ENCODE measurements at regions not wholly inside any gene's neighbourhood (a gene's known extent, or its start where the extent isn't known, plus 50 kb on each side); places are given as distances from the start of the nearest gene placed in this dataset.
"Not testable (repeated sequence)": the region's sequence is repeated elsewhere in the genome, so short reads cannot be mapped to it uniquely, and the experiment has no call there.

- not testable (repeated sequence) for H3K4me1 Mint-ChIP-seq, H3K9me3 Mint-ChIP-seq, H3K27ac Mint-ChIP-seq, H3K36me3 Mint-ChIP-seq, H3K27me3 Mint-ChIP-seq, H3K4me3 Mint-ChIP-seq
Observed at GRCh38 chr1:120465900-120466299, 51.1 kb downstream of the NBPF8 start.

- H3K9me3 Mint-ChIP-seq, H3K36me3 Mint-ChIP-seq, H3K27ac Mint-ChIP-seq, H3K27me3 Mint-ChIP-seq, H3K4me3 Mint-ChIP-seq, H3K4me1 Mint-ChIP-seq: not testable (repeated sequence)
Observed at GRCh38 chr1:120477663-120478062, 62.8 kb downstream of the NBPF8 start.

DNA sequence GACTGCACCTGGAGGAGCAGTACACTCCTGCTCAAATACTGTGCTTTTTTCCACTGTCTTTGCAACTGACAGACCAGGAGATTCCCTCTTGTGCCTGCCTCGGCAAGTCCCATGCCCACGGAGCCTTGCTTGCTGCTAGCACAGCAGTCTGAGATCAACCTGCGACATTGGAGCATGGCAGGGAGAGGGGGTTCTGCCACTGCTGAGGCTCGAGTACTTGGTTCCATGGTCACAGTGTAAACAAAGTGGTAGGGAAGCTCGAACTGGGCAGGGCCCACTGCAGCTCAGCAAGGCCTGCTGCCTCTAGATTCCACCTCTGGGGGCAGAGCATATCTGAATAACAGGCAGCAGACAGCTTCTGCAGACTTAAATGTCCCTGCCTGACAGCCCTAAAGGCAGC is 63.6 kb downstream of the NBPF8 start:
- H3K4me1 Mint-ChIP-seq, H3K36me3 Mint-ChIP-seq, H3K27ac Mint-ChIP-seq, H3K4me3 Mint-ChIP-seq, H3K27me3 Mint-ChIP-seq, H3K9me3 Mint-ChIP-seq: not testable (repeated sequence)

DNA sequence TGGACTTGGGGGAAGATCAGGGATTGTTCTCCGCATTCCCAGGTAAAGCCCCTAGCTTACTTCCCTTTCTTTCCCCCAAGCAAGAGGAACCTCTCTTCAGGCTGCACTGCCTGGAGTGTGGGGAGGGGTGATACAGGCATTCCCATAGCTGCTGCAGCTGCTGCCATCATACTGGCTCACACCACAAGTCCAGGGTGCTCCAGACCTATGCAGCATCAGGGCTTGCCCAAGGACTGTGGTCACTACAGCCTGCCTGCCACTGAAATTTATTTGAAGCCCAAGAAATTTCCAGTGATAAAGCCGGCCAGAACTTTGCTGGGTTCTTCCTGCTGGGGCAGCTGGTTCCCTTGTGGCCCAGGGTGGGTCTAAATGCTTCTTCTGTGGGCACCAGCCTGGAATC is 72.7 kb downstream of the NBPF8 start:
- not testable (repeated sequence) for H3K9me3 Mint-ChIP-seq, H3K4me3 Mint-ChIP-seq, H3K27ac Mint-ChIP-seq, H3K27me3 Mint-ChIP-seq, H3K4me1 Mint-ChIP-seq, H3K36me3 Mint-ChIP-seq

GRCh38 chr1:120489217-120489616 is 74.4 kb downstream of the NBPF8 start:
- H3K4me3 Mint-ChIP-seq, H3K4me1 Mint-ChIP-seq, H3K27ac Mint-ChIP-seq, H3K36me3 Mint-ChIP-seq, H3K27me3 Mint-ChIP-seq, H3K9me3 Mint-ChIP-seq: not testable (repeated sequence)

GRCh38 chr1:120497145-120497544 is 82.3 kb downstream of the NBPF8 start:
- H3K27ac Mint-ChIP-seq, H3K4me3 Mint-ChIP-seq, H3K27me3 Mint-ChIP-seq, H3K4me1 Mint-ChIP-seq, H3K9me3 Mint-ChIP-seq, H3K36me3 Mint-ChIP-seq: not testable (repeated sequence)

DNA sequence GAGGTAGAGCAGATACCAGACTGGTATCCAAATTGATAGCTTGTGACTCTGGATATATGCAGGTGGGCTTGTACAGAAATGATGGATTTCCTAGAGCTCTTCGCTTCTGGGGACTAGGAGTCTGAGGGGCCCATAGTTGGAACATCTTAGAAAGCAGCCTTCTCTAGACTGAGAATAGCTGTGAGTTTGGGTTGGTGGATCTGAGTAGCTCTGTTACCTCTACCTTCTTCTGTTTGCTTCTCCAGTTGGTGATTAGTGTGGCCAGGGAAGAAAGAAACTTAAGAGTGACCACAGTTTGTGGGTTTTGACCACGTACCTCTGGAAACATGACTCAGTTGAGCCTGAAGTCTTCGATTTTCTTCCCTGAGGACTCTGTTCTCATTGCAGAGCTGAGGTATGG is 88.4 kb downstream of the NBPF8 start:
- H3K9me3 Mint-ChIP-seq, H3K4me1 Mint-ChIP-seq, H3K27ac Mint-ChIP-seq, H3K36me3 Mint-ChIP-seq, H3K4me3 Mint-ChIP-seq, H3K27me3 Mint-ChIP-seq: not testable (repeated sequence)

DNA sequence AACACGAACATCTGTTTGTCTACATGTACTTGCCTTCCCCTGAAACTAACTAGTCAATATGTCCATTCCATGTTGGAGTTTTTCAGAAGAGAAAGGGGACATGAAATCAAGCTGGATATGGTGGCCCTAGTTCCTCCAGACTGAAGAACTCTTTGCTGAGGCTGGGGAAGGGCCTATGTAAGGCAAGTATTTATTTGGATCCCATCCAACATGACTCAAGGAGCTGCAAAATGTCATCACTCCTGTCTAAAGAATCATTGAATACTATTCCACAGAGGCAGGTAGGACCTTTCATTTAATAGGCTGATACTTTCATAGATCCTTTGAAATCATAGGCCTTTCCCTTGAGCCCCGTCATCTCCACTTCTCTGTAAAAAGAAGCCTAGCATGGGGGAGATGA is 91.5 kb downstream of the NBPF8 start:
- H3K36me3 Mint-ChIP-seq, H3K27ac Mint-ChIP-seq, H3K27me3 Mint-ChIP-seq, H3K4me1 Mint-ChIP-seq, H3K9me3 Mint-ChIP-seq, H3K4me3 Mint-ChIP-seq: not testable (repeated sequence)

DNA sequence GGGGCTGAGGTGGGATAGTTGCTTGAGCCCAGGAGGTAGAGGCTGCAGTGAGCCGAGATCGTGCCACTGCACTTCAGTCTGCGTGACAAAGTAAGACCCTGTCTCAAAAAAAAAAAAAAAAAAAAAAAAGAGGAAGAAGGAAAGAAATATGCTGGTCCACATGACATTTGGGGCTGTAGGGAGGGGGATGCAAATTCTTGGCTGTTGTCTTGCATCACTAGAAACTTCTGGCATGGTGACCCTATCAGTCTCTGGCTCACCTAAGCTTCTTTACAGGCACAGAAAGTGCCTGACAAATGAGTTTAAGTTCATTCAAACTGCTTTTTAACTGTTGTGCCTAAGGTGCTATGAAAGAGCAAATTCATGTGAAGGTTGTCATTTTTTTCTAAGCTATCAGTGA is 93.5 kb downstream of the NBPF8 start:
- H3K9me3 Mint-ChIP-seq, H3K27ac Mint-ChIP-seq, H3K36me3 Mint-ChIP-seq, H3K27me3 Mint-ChIP-seq, H3K4me1 Mint-ChIP-seq, H3K4me3 Mint-ChIP-seq: not testable (repeated sequence)

GRCh38 chr1:120509258-120509657 is 94.4 kb downstream of the NBPF8 start:
- not testable (repeated sequence) for H3K4me3 Mint-ChIP-seq, H3K27ac Mint-ChIP-seq, H3K4me1 Mint-ChIP-seq, H3K36me3 Mint-ChIP-seq, H3K27me3 Mint-ChIP-seq, H3K9me3 Mint-ChIP-seq

DNA sequence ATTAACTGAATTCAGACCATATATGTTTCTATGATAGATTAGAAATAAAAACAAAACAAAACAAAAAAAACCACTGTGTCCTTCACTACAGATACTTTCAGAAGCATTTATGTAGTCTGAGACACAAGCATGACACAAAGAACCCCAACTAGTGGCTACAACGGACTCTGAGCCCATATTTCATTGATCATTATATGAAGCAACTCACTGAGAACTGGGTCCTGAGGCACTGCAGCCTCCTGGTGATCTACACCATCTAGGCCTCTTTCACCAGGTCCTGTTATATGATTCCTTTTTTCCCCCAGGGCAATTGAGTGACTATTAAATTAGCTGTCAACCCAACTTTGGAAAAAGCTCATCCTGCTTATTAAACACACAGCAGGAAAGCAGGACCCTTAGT is 98.3 kb downstream of the NBPF8 start:
- not testable (repeated sequence) for H3K27me3 Mint-ChIP-seq, H3K4me1 Mint-ChIP-seq, H3K4me3 Mint-ChIP-seq, H3K36me3 Mint-ChIP-seq, H3K27ac Mint-ChIP-seq, H3K9me3 Mint-ChIP-seq

- not testable (repeated sequence) for H3K27me3 Mint-ChIP-seq, H3K36me3 Mint-ChIP-seq, H3K4me1 Mint-ChIP-seq, H3K9me3 Mint-ChIP-seq, H3K27ac Mint-ChIP-seq, H3K4me3 Mint-ChIP-seq
Observed at GRCh38 chr1:120513531-120513930, 98.7 kb downstream of the NBPF8 start.

DNA sequence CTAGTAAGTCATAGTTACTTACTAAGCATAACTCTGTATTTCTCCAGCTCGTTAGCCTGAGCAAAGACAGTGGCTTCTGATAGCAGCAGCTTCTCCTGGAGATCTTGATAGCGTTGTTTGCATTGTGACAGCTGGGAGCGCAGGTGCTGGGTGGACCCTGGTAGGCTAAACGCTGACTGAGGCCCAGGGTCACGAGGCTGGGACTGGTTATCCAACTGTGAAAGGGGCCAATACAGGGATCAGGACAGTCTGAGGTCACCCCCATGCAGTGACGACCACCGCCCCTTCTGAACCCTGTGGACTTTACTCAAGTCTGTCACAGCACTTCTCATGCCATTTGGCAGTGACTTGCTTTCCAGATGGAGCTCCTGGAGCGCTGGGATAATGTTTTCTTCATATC is 104.4 kb downstream of the NBPF8 start:
- not testable (repeated sequence) for H3K27ac Mint-ChIP-seq, H3K4me1 Mint-ChIP-seq, H3K9me3 Mint-ChIP-seq, H3K27me3 Mint-ChIP-seq, H3K4me3 Mint-ChIP-seq, H3K36me3 Mint-ChIP-seq

DNA sequence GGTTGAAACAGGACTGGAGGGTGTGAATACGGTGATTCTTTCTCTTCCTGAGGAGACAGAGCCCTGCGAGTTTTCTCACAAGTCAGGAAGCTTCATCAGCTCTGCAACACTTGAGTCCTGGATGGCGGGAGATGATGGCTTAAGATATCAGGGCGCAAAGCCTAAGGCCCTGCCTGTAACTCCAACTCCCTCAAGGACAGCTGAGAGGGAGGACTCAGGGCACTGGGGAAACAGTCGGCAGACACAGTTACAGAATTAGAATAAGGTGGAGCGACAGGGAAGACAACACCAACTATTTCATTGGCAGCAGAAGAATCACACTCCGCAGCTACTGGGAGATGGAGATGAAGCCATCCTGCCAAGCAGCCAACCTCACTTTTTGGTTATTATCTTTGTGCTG is 109.6 kb downstream of the NBPF8 start:
- H3K36me3 Mint-ChIP-seq, H3K27me3 Mint-ChIP-seq, H3K4me1 Mint-ChIP-seq, H3K9me3 Mint-ChIP-seq, H3K27ac Mint-ChIP-seq, H3K4me3 Mint-ChIP-seq: not testable (repeated sequence)

GRCh38 chr1:120525386-120525785 is 110.6 kb downstream of the NBPF8 start:
- H3K4me1 Mint-ChIP-seq, H3K27ac Mint-ChIP-seq, H3K36me3 Mint-ChIP-seq, H3K9me3 Mint-ChIP-seq, H3K4me3 Mint-ChIP-seq, H3K27me3 Mint-ChIP-seq: not testable (repeated sequence)

DNA sequence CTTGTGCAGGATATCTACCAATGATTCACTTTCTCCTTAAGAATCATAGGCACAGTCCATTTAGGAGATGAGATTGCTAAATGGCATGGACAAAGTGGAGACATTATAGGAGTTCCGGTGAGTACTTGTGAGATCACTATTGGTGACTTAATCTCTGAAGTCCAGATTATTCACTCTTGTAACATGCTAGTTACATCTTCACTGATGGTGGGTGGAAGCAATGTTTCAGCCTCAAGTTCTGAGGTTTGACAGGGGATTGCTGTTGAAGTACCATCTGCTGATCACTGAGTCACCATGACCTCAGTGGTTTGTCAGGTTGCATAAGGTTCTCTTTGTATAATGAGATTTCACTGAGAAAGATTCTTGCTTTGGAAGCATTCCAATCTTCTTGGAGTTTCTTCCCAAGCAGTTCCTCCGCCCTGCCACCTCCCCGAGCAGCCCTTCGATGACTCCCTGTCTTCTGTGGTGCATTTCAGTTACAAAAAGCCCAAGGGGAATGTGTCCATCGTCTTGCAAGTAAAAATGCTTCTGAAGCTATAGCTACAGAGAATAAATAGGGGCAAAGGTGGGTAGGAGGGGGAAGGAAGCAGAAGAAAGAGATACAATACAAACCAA is 114.7 kb downstream of the NBPF8 start:
- not testable (repeated sequence) for H3K36me3 Mint-ChIP-seq, H3K27me3 Mint-ChIP-seq, H3K4me1 Mint-ChIP-seq, H3K27ac Mint-ChIP-seq, H3K9me3 Mint-ChIP-seq, H3K4me3 Mint-ChIP-seq

- H3K36me3 Mint-ChIP-seq, H3K4me3 Mint-ChIP-seq, H3K9me3 Mint-ChIP-seq, H3K27me3 Mint-ChIP-seq, H3K27ac Mint-ChIP-seq: not testable (repeated sequence)
- H3K4me1 Mint-ChIP-seq, result peaks cover 13% of the 10 kb centered on the region
Observed at GRCh38 chr1:120531455-120531854, 116.6 kb downstream of the NBPF8 start.
